ENCODE measurements at regions not wholly inside any gene's neighbourhood (a gene's known extent, or its start where the extent isn't known, plus 50 kb on each side); places are given as distances from the start of the nearest gene placed in this dataset.

- Histone ChIP-seq H3K27me3 (no peaks in the 10 kb centered on the region), H3K4me3 (no peak overlapping the region), H3K4me1 (ENCODE audit: low read depth) (no peaks in the 10 kb centered on the region), H3K27ac (no peak overlapping the region), H3K9me3 (ENCODE audit: low read depth) (no peaks in the 10 kb centered on the region), H3K36me3 (no peaks in the 10 kb centered on the region)
- no peak for DNase-seq (ENCODE audit: low read depth in 1 of 2, low spot score in 1 of 2)
- TF ChIP-seq CTCF (IDR thresholded peaks at IDR 0.05; ENCODE audit: low read depth, low read length), result no peak
Observed at GRCh38 chr3:116767726-116768125, 58.1 kb downstream of the TUSC7 start.

- no peaks in the 10 kb centered on the region for H3K27me3 ChIP-seq
- no peak overlapping the region for H3K27ac ChIP-seq
- no peaks in the 10 kb centered on the region for H3K4me1 ChIP-seq (ENCODE audit: low read depth)
- H3K9me3 ChIP-seq (ENCODE audit: low read depth), result no peaks in the 10 kb centered on the region
- TF ChIP-seq CTCF (IDR thresholded peaks at IDR 0.05; ENCODE audit: low read depth, low read length), result peak; percentile 99
- peak; percentile 83 to 86 for DNase-seq (ENCODE audit: low read depth in 1 of 2, low spot score in 1 of 2)
- no peak overlapping the region for H3K4me3 ChIP-seq
- no peaks in the 10 kb centered on the region for H3K36me3 ChIP-seq
Observed at GRCh38 chr3:116770815-116771450, 61.4 kb downstream of the TUSC7 start.

DNA sequence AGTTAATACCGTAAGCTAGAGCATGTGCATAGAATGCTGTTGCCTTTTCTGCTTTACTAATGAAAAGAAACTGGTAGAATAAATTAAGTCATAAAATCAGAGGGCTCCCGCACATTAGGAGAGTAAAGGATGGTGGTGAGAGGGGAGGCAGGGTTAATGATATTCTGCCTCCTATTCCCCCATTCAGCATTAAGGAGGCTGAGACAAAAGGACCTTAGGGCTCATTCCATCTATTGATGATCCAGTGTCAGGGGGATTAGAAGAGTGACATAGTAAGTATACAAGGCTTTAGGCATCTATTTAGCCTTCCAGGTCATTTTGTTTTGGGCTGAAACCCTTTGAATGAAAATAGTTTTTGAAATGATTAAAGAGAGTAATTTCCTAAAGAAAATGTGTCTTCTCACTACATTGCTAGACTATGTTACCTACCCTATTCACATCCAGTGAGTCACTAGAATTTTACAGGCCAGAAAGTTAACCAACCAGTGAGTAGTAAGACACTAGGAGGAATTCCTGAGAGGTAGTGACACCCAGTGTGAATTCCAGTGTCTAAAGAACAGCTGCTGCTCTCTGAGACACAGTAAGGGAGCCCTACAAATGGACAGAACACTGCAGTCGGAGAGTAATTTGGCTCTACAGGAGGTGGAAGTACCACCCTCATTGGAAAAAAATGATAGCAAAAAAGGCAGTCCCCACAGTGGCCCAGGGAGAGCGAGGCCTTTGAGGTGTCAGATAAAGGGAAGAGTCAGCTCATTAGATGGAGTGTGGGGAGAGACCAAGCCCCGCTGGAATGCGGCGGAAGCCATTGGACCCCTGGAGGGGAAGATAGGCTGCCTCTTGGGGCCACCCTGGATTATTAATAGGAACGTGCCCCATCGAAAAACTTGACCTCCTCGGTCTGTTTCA lies 67.6 kb downstream of the TUSC7 start:
- TF ChIP-seq CTCF (IDR thresholded peaks at IDR 0.05; ENCODE audit: low read depth, low read length), result no peak
- peak overlapping the region; percentile 55 for H3K27ac ChIP-seq
- H3K27me3 ChIP-seq, result no peaks in the 10 kb centered on the region

GRCh38 chr3:116785226-116785625 lies 75.6 kb downstream of the TUSC7 start:
- DNase-seq (ENCODE audit: low read depth in 1 of 2, low spot score in 1 of 2), result no peak
- no peak for TF ChIP-seq CTCF (IDR thresholded peaks at IDR 0.05; ENCODE audit: low read depth, low read length)

More for the DNA sequence above, 67.6 kb downstream of the TUSC7 start:
- Histone ChIP-seq H3K9me3 (ENCODE audit: low read depth) (no peaks in the 10 kb centered on the region), H3K36me3 (no peaks in the 10 kb centered on the region), H3K4me3 (no peak overlapping the region), H3K4me1 (ENCODE audit: low read depth) (peaks cover 48% of the 10 kb centered on the region)
- peak in 1 of 2 donors; percentile 68 for DNase-seq (ENCODE audit: low read depth in 1 of 2, low spot score in 1 of 2)

GRCh38 chr3:116802651-116803050 lies 93.1 kb downstream of the TUSC7 start:
- DNase-seq (ENCODE audit: low read depth in 1 of 2, low spot score in 1 of 2), result no peak
- Histone ChIP-seq H3K4me1 (ENCODE audit: low read depth) (no peaks in the 10 kb centered on the region), H3K36me3 (no peaks in the 10 kb centered on the region), H3K27me3 (no peaks in the 10 kb centered on the region), H3K27ac (no peak overlapping the region), H3K4me3 (no peak overlapping the region), H3K9me3 (ENCODE audit: low read depth) (no peaks in the 10 kb centered on the region)
- TF ChIP-seq CTCF (IDR thresholded peaks at IDR 0.05; ENCODE audit: low read depth, low read length), result no peak

More at GRCh38 chr3:116785226-116785625, 75.6 kb downstream of the TUSC7 start:
- Histone ChIP-seq H3K36me3 (no peaks in the 10 kb centered on the region), H3K4me1 (ENCODE audit: low read depth) (peaks cover 13% of the 10 kb centered on the region), H3K9me3 (ENCODE audit: low read depth) (no peaks in the 10 kb centered on the region), H3K4me3 (no peak overlapping the region), H3K27ac (no peak overlapping the region), H3K27me3 (no peaks in the 10 kb centered on the region)

All from cardiac muscle cell (in vitro differentiated cells and primary cell).